Upper lobe of left lung (tissue), 6 donors: ENCODE measurements at regions not wholly inside any gene's neighbourhood (a gene's known extent, or its start where the extent isn't known, plus 50 kb on each side); places are given as distances from the start of the nearest gene placed in this dataset.
A peak's percentile ranks its signal among the peaks of the same experiment; 100 is the strongest.
"Not testable (repeated sequence)": the region's sequence is repeated elsewhere in the genome, so short reads cannot be mapped to it uniquely, and the experiment has no call there.

Experiments
- ATAC-seq, 2 donors: fragments of 200-7000 bp; cut with Tn5 transposase; one replicate each; pipeline ENCODE4 v1.9.1; 2022; ENCODE audit warnings: mild to moderate bottlenecking in 2 of 2, moderate library complexity in 2 of 2; ENCODE audit not compliant: low FRiP score in 2 of 2
- DNase-seq, 2 donors: peaks; one replicate each; pipeline ENCODE4 v3.0.0-alpha.2; 2019 to 2020
- H3K27ac ChIP-seq, 4 donors: fragments of 200-600 bp; sonication (generic); one replicate each; pipeline ENCODE4 v1.5.1; 2016 to 2019
- H3K27me3 ChIP-seq, 4 donors: fragments of 200-600 bp; sonication (generic); one replicate each; pipeline ENCODE4 v1.5.1; 2017 to 2019
- H3K36me3 ChIP-seq, 4 donors: fragments of 200-600 bp; sonication (generic); one replicate each; pipeline ENCODE4 v1.5.1; 2016 to 2019
- H3K4me1 ChIP-seq, 4 donors: fragments of 200-600 bp; sonication (generic); one replicate each; pipeline ENCODE4 v1.5.1; 2018 to 2019
- H3K4me3 ChIP-seq, 4 donors: fragments of 200-600 bp; sonication (generic); one replicate each; pipeline ENCODE4 v1.5.1; 2017 to 2019; ENCODE audit warnings: mild to moderate bottlenecking in 2 of 4, moderate library complexity in 1 of 4
- H3K9me3 ChIP-seq, 4 donors: fragments of 200-600 bp; sonication (generic); one replicate each; pipeline ENCODE4 v1.5.1; 2018 to 2019
- CTCF ChIP-seq, 6 experiments: fragments of 450-650 bp in 4 of 6; fragments of 200-600 bp in 2 of 6; sonication (generic) in 2 of 6; IDR thresholded peaks; one replicate each; pipeline ENCODE4 v1.5.1; 2016 to 2019; ENCODE audit warnings: antibody characterized with exemption in 6 of 6
- EP300 ChIP-seq, 4 donors: sonication (generic); formaldehyde crosslinking; IDR thresholded peaks; one replicate each; pipeline ENCODE4 v1.5.1; 2017; ENCODE audit warnings: antibody characterized with exemption in 4 of 4, control low read depth in 2 of 4
- POLR2A ChIP-seq, 4 donors: fragments of 450-650 bp; IDR thresholded peaks; one replicate each; pipeline ENCODE4 v1.5.1; 2016 to 2017; ENCODE audit warnings: antibody characterized with exemption in 4 of 4, mild to moderate bottlenecking in 2 of 4
- POLR2AphosphoS5 ChIP-seq, 2 donors: sonication (generic); formaldehyde crosslinking; IDR thresholded peaks; one replicate each; pipeline ENCODE4 v1.5.1; 2017; ENCODE audit warnings: antibody characterized with exemption in 2 of 2
- WGBS, 2 donors: methylation state at CpG; one replicate each; pipeline ENCODE4 v1.1.5; 2017 to 2018; 5-methylcytosine and 5-hydroxymethylcytosine counted together
- donor health status: DM: no; HTN: no; CAD: no; lungs with moderate emphysema.
- donor health status: DM: no; HTN: yes; CAD: no; lungs with severe emphysema.

GRCh38 chr6:18044108-18044783, 56.8 kb upstream of the KIF13A start:
- H3K4me1 ChIP-seq, result peaks cover 5 to 12% (median 7%) of the 10 kb centered on the region in 4 donors
- DNase-seq (no peak), ATAC-seq (no peak)
- H3K4me3 ChIP-seq, result no peak overlapping the region
- no peaks in the 10 kb centered on the region for H3K27me3 ChIP-seq
- no peaks in the 10 kb centered on the region for H3K36me3 ChIP-seq
- 75 to 82% methylated on average over 11 of the region's 11 CpGs for WGBS, 2 donors
- no peak for TF ChIP-seq POLR2A (IDR thresholded peaks at IDR 0.05)
- TF ChIP-seq EP300 (IDR thresholded peaks at IDR 0.05), result no peak
- TF ChIP-seq CTCF (IDR thresholded peaks at IDR 0.05), result no peak
- TF ChIP-seq POLR2AphosphoS5 (IDR thresholded peaks at IDR 0.05), result no peak
- H3K27ac ChIP-seq, result no peak overlapping the region
- H3K9me3 ChIP-seq, result no peaks in the 10 kb centered on the region

GRCh38 chr6:18042536-18043145, 55.2 kb upstream of the KIF13A start:
- peak overlapping the region in 1 of 4 donors; percentile 1 for H3K27ac ChIP-seq
- no peaks in the 10 kb centered on the region for H3K36me3 ChIP-seq
- 87 to 99% methylated on average over 5 to 8 of the region's 8 CpGs for WGBS, 2 donors
- TF ChIP-seq POLR2AphosphoS5 (IDR thresholded peaks at IDR 0.05) (no peak), POLR2A (IDR thresholded peaks at IDR 0.05) (no peak), CTCF (IDR thresholded peaks at IDR 0.05) (no peak), EP300 (IDR thresholded peaks at IDR 0.05) (no peak)
- peaks cover 5 to 12% (median 7%) of the 10 kb centered on the region in 4 donors for H3K4me1 ChIP-seq
- no peaks in the 10 kb centered on the region for H3K27me3 ChIP-seq
- no peaks in the 10 kb centered on the region for H3K9me3 ChIP-seq
- no peak for ATAC-seq
- no peak overlapping the region for H3K4me3 ChIP-seq
- DNase-seq, result no peak

GRCh38 chr6:18039481-18039880, 52.0 kb upstream of the KIF13A start:
- DNase-seq (no peak), ATAC-seq (no peak)
- Histone ChIP-seq H3K4me1 (peaks cover 3 to 8% (median 7%) of the 10 kb centered on the region in 4 donors), H3K36me3 (no peaks in the 10 kb centered on the region), H3K27ac (no peak overlapping the region), H3K27me3 (no peaks in the 10 kb centered on the region), H3K9me3 (no peaks in the 10 kb centered on the region), H3K4me3 (no peak overlapping the region)
- WGBS, 2 donors, result 92% methylated on average over 3 of the region's 3 CpGs
- TF ChIP-seq EP300 (IDR thresholded peaks at IDR 0.05) (no peak), CTCF (IDR thresholded peaks at IDR 0.05) (no peak), POLR2AphosphoS5 (IDR thresholded peaks at IDR 0.05) (no peak), POLR2A (IDR thresholded peaks at IDR 0.05) (no peak)

GRCh38 chr6:18038235-18038634, 50.8 kb upstream of the KIF13A start:
- H3K27me3 ChIP-seq, H3K36me3 ChIP-seq, H3K27ac ChIP-seq, ATAC-seq, H3K4me3 ChIP-seq, DNase-seq, H3K9me3 ChIP-seq, H3K4me1 ChIP-seq: not testable (repeated sequence)
- WGBS, 2 donors, result 93 to 94% methylated on average over 1 of the region's 1 CpG
